Dedifferentiated amniotic fluid mesenchymal stem cell (primary cell): ENCODE measurements at regions not wholly inside any gene's neighbourhood (a gene's known extent, or its start where the extent isn't known, plus 50 kb on each side); places are given as distances from the start of the nearest gene placed in this dataset.
"Not testable (repeated sequence)": the region's sequence is repeated elsewhere in the genome, so short reads cannot be mapped to it uniquely, and the experiment has no call there.

Experiments used
- DNase-seq: peaks from one replicate; pipeline ENCODE4 v3.0.0-alpha.2; 2016; ENCODE audit errors: extremely low spot score

- DNase-seq: no peak
Measured at GRCh38 chr2:428591-428990, 140.7 kb upstream of the ALKAL2 start.

DNA sequence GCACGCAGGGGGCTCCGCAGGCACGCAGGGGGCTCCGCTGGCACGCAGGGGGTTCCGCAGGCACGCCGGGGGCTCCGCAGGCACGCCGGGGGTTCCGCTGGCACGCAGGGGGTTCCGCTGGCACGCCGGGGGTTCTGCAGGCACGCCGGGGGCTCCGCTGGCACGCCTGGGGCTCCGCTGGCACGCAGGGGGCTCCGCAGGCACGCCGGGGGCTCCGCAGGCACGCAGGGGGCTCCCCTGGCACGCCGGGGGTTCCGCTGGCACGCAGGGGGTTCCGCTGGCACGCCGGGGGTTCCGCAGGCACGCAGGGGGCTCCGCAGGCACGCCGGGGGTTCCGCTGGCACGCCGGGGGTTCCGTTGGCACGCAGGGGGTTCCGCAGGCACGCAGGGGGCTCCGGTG, 138.8 kb upstream of the ALKAL2 start:
- DNase-seq: not testable (repeated sequence)

GRCh38 chr2:425947-426346, 138.1 kb upstream of the ALKAL2 start:
- DNase-seq: no peak

- DNase-seq: no peak
Measured at GRCh38 chr2:425243-425642, 137.4 kb upstream of the ALKAL2 start.

- DNase-seq: no peak
Measured at GRCh38 chr2:424306-425171, 136.6 kb upstream of the ALKAL2 start.

- no peak for DNase-seq
Measured at GRCh38 chr2:423479-423878, 135.6 kb upstream of the ALKAL2 start.

- no peak for DNase-seq
Measured at GRCh38 chr2:422676-423435, 135.0 kb upstream of the ALKAL2 start.

DNA sequence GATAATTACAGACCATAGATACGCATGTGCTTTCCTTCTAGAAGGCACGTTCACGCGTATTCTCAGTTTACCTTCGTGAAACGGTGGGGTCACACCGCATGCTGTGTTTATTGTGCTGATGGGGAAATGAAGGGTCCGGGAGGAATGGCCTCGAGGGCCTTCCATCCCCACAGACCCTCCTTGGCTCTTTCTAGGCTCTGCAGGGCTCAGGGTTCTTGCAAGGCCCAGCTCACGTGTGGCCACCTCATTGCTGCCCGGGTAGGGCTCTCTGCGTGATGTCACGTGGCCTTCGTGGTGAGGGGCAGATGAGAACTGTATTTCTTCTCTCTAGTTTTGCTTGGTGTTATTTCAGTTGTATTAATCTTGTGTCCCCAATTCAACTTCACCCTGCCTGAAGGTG, 133.5 kb upstream of the ALKAL2 start:
- no peak for DNase-seq

GRCh38 chr2:419687-420317, 131.9 kb upstream of the ALKAL2 start:
- DNase-seq: no peak

DNA sequence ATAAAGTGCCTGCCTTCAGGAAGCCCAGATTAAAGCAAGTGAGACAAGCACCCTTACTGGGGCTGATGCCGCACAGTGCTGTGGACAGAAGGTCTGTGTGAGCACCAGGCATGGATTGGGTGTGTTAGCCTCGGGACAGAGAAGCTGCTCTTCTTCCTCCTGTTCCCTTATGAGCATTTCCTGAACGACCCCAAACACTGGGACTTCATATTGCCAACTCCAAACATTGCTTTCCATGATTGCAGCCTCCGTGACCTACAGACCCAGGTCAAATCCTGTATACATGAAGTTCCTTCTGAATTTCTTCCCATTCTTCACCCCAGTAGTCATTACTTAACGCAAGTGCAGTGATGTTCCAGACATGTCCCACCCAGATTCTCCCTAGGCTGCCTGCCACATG, 129.8 kb upstream of the ALKAL2 start:
- no peak for DNase-seq

- DNase-seq: no peak
Measured at GRCh38 chr2:417006-417405, 129.1 kb upstream of the ALKAL2 start.

DNA sequence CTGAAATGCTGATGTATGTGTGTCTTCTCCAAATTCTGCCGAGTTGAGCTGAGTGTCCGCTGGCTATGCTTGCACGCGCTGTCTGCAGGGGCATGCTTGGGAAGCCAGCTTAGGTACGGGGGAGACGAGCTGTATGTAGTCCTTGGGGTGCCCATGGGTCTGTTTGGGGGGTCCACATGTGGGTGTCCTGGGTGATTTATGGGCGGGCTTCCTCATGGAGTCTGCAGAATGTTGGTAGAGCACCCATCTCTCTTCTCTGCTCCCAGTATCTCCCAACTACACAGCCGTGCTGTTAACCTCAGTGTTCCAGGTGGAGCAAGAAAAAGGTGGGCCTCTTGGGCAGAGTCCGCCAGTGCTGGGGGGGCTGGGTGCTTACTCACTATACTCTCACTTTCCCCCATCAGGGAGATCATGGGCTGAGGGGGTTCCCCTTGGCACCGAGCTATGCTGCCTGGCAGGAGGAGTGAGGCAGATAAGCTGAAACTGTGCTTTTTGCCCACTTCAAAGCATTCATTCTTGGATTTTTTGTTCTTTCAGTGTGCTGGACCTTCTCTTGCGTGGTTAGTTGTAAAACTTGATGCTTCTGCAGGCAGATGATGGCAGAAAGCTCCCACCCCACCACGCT, 128.2 kb upstream of the ALKAL2 start:
- no peak for DNase-seq

DNA sequence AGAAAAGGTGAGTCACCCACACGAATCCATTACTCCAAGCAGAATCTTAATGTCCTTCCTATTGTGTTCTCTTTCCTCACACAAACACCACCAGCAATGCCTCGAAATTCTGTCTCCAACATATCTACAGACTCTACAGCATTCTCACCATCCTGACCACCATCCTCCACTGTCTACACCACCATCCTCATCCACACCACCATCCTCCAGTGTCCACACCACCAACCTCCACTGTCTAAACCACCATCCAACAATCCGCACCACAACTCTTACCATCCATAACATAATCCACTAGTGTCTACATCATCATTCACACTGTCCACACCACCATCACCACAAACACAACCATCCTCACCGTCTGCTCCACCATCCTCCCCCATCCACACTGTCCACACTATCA, 121.6 kb upstream of the ALKAL2 start:
- no peak for DNase-seq

DNA sequence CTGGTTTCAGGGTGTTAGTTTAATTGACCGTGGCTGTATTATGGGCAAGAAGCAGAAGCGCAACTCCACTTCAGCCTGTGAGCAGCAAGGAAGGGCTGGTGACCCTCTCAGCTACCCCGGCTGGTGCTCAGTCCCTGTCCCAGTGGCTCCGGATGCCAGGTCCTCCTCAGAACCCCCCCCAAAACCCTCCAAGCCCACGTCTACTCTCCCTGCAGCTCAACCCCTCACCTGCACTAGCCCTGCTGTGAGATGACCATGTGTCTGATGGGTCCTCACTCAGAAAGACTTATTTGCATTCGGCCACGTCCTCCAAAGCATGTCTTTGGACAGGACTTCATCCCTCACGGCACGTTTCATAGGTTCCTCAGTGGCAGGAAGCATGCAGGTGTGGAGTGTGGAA, 119.7 kb upstream of the ALKAL2 start:
- DNase-seq: no peak

GRCh38 chr2:406876-407275, 119.0 kb upstream of the ALKAL2 start:
- no peak for DNase-seq

GRCh38 chr2:406231-406630, 118.3 kb upstream of the ALKAL2 start:
- no peak for DNase-seq

GRCh38 chr2:404581-404980, 116.7 kb upstream of the ALKAL2 start:
- DNase-seq: no peak

GRCh38 chr2:403682-404081, 115.8 kb upstream of the ALKAL2 start:
- no peak for DNase-seq

DNA sequence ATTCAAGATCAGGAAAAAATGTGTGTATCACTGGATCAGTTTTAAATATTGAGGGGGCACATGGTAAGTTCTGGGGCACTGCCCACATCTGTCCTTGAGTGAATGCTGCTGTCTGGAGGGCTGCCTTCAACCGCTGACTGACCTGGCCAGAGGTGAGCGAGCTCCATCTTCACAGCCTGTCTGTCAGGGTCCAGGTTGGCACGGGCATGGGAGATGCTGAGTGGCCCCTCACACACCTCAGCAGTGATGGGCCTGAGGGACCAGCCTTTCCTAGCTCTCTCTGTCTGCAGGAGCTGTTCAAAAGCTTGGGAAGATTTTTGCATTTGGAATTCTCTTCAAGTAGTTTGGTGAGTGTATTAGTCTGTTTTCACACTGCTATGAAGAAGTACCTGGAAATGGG, 114.8 kb upstream of the ALKAL2 start:
- DNase-seq: no peak

GRCh38 chr2:402206-402605, 114.3 kb upstream of the ALKAL2 start:
- no peak for DNase-seq

DNA sequence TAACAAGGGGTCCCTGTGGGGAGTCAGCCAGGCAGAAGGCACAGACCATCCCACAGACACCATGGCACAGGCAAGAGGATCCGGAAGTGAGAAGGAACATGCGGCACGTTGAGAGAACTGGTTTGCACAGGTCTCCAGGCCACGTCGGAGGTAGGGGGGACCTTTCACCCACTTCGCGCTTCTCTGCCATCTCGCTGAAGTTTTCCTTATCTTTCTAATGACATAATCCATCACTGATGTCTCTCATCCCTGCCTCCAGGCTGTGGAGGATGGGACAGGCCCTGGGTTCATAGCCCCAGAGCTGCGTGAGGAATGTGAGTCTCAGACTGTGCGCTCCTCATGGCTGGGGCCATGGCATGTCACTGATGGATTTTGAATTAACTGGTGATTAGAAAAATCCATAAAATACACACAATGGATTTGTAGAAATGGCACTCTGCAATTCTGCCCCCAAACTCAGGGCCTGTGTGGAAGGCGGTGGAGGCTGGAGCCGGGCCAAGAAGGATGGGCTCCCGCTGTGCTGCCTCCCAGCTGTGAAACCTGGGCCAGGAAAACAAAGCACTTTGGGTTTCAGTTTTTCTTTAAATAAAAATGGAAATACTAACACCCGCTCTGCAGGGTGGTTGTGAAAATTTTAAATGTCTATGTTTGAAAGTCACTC, 113.3 kb upstream of the ALKAL2 start:
- DNase-seq: no peak

DNA sequence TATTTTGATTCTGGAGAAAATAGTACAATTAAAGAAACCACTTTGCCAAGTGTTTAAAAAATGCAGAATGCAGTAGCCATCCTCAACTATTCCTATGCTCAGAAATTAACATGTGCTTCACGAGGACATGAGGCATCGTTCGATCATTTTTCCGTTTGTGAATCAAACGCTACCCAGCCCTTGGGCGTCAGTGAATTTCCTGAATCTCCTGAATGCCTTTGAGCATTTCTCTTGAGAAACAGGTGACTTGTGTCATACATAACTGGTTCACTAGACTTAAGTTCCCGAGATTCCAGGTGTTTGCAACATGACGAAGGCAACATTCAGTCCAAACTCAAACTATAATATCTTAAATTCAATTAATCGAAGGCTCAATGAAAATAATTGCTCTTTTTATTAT, 110.0 kb upstream of the ALKAL2 start:
- no peak for DNase-seq
